Lung (tissue), 12 donors: ENCODE measurements at regions not wholly inside any gene's neighbourhood (a gene's known extent, or its start where the extent isn't known, plus 50 kb on each side); places are given as distances from the start of the nearest gene placed in this dataset. TPM values are rescaled to one million over a fixed set of nuclear protein-coding genes. Genes with fewer than 3 reads are reported as not detected.

Experiments used
- ATAC-seq: fragments of 200-7000 bp; cut with Tn5 transposase; one replicate; pipeline ENCODE4 v1.9.1; 2020; ENCODE audit warnings: moderate number of reproducible peaks; ENCODE audit not compliant: insufficient read depth, low FRiP score
- DNase-seq, 3 donors: peaks; one replicate each; pipeline ENCODE4 v3.0.0-alpha.2; 2013 to 2017
- H3K27ac ChIP-seq, 2 donors: one replicate each; pipeline ENCODE4 v1.5.1; 2013; ENCODE audit warnings: mild to moderate bottlenecking in 2 of 2, moderate library complexity in 2 of 2, control low read depth in 1 of 2, inconsistent platforms in 1 of 2, low read depth in 1 of 2, low read length in 1 of 2
- H3K27me3 ChIP-seq, 3 donors: one replicate each; pipeline ENCODE4 v1.5.1; 2013; ENCODE audit warnings: low read length in 2 of 3; ENCODE audit not compliant: control insufficient read depth in 3 of 3, insufficient read depth in 3 of 3
- H3K36me3 ChIP-seq, 4 donors: one replicate each; pipeline ENCODE4 v1.5.1; 2013; ENCODE audit warnings: low read length in 4 of 4, mild to moderate bottlenecking in 1 of 4, moderate library complexity in 1 of 4; ENCODE audit not compliant: control insufficient read depth in 4 of 4, insufficient read depth in 4 of 4
- H3K4me1 ChIP-seq, 5 donors: one replicate each; pipeline ENCODE4 v1.5.1; 2013; ENCODE audit warnings: low read length in 5 of 5, mild to moderate bottlenecking in 2 of 5, moderate library complexity in 1 of 5; ENCODE audit not compliant: control insufficient read depth in 5 of 5, insufficient read depth in 5 of 5
- H3K4me3 ChIP-seq: one replicate; pipeline ENCODE4 v1.5.1; 2013; ENCODE audit warnings: mild to moderate bottlenecking, control low read depth, moderate library complexity
- H3K9ac ChIP-seq, 2 donors: one replicate each; pipeline ENCODE4 v1.5.1; 2013; ENCODE audit warnings: low read length in 2 of 2, control low read depth in 1 of 2; ENCODE audit not compliant: insufficient read depth in 1 of 2
- H3K9me3 ChIP-seq, 4 donors: one replicate each; pipeline ENCODE4 v1.5.1; 2013; ENCODE audit warnings: low read length in 3 of 4, mild to moderate bottlenecking in 1 of 4, moderate library complexity in 1 of 4; ENCODE audit not compliant: control insufficient read depth in 4 of 4, insufficient read depth in 3 of 4
- CTCF ChIP-seq: IDR thresholded peaks from 2 replicates; pipeline ENCODE4 v1.5.1; 2012; ENCODE audit warnings: mild to moderate bottlenecking; ENCODE audit errors: control extremely low read depth, extremely low read depth
- WGBS, 2 donors: extraction: QIAGEN DNeasy Blood & Tissue Kit; methylation state at CpG; one replicate each; pipeline ENCODE4 v1.1.7; 2013; 5-methylcytosine and 5-hydroxymethylcytosine counted together
- small RNA-seq: library from RNA; depleted of rRNA; stranded (forward); fragments of <200 nt; gene quantifications from one replicate; pipeline ENCODE3, GENCODE V24; 2014; ENCODE audit warnings: low replicate concordance
- donor health status: control.
- donor health status: control.
- donor health status: Bipolar disorder and iron deficiency.
- donor health status: healthy.
- donor health status: DM: yes; HTN: yes; CAD: no.

- TF ChIP-seq CTCF = no peak
- 74 to 87% methylated on average over 12 of the region's 12 CpGs for WGBS, 2 donors
- H3K9ac ChIP-seq = no peak overlapping the region
- no peak overlapping the region for H3K27ac ChIP-seq
- ATAC-seq (no peak), DNase-seq (no peak)
- no peak overlapping the region for H3K4me3 ChIP-seq
- peaks cover 0 to 1% (median 0%) of the 10 kb centered on the region in 5 donors for H3K4me1 ChIP-seq
- H3K27me3 ChIP-seq = no peaks in the 10 kb centered on the region
- no peaks in the 10 kb centered on the region for H3K36me3 ChIP-seq
- H3K9me3 ChIP-seq = peaks cover 0 to 4% (median 0%) of the 10 kb centered on the region in 4 donors
These were observed 53.1 kb upstream of the RUNX3 start for GRCh38 chr1:24983006-24983680.

GRCh38 chr1:24981631-24982005, 51.5 kb upstream of the RUNX3 start:
- ATAC-seq = no peak
- WGBS, 2 donors = 75 to 82% methylated on average over 11 of the region's 11 CpGs
- TF ChIP-seq CTCF = no peak
- Histone ChIP-seq H3K27ac (no peak overlapping the region), H3K9me3 (peaks cover 0 to 3% (median 0%) of the 10 kb centered on the region in 4 donors), H3K4me1 (peaks cover 0 to 1% (median 0%) of the 10 kb centered on the region in 5 donors), H3K9ac (no peak overlapping the region), H3K27me3 (no peaks in the 10 kb centered on the region), H3K36me3 (no peaks in the 10 kb centered on the region), H3K4me3 (no peak overlapping the region)
- DNase-seq = no peak

- ATAC-seq = no peak
- Histone ChIP-seq H3K9me3 (peaks cover 0 to 5% (median under 1%) of the 10 kb centered on the region in 4 donors), H3K27ac (no peak overlapping the region), H3K9ac (no peak overlapping the region), H3K36me3 (no peaks in the 10 kb centered on the region), H3K27me3 (no peaks in the 10 kb centered on the region), H3K4me1 (peaks cover 0 to 1% (median 0%) of the 10 kb centered on the region in 5 donors), H3K4me3 (no peak overlapping the region)
- WGBS, 2 donors = 84 to 93% methylated on average over 13 of the region's 13 CpGs
- no peak for DNase-seq
- TF ChIP-seq CTCF = no peak
These were observed 51.0 kb upstream of the RUNX3 start for GRCh38 chr1:24980836-24981630.

Small RNAs in the stretch of these regions (small RNA-seq; reads per million reads assigned to genes)
- gene MIR4425 = not detected
